Left renal pelvis (tissue), 4 donors: ENCODE measurements at regions not wholly inside any gene's neighbourhood (a gene's known extent, or its start where the extent isn't known, plus 50 kb on each side); places are given as distances from the start of the nearest gene placed in this dataset.

Source experiments
- DNase-seq, 4 donors: peaks; one replicate each; pipeline ENCODE4 v3.0.0-alpha.2; 2013; ENCODE audit warnings: low read depth in 4 of 4, low spot score in 3 of 4

- DNase-seq = no peak
These were observed 73.3 kb downstream of the ENGASE start for GRCh38 chr17:79147746-79148506.

- DNase-seq = no peak
These were observed 71.9 kb downstream of the ENGASE start for GRCh38 chr17:79146562-79146961.

DNA sequence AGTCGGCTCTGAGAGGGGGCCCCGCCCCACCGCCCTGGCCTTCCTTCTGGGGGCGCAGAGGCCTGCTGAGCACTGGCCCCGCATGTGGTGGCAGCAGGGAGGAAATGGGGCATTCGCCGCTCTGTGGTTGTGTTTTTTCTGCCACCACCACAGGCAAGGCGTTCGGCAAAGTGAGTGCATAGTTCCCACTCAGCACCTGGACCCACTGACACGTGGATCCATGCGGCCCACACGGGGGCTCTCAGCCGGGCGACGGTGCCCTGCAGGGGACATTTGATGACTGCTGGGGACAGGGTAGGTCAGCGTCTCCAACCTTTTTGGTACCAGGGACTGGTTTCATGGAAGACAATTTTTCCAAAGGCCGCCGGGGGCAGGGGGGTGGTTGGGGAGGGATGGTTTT lies 70.9 kb downstream of the ENGASE start:
- no peak for DNase-seq

DNA sequence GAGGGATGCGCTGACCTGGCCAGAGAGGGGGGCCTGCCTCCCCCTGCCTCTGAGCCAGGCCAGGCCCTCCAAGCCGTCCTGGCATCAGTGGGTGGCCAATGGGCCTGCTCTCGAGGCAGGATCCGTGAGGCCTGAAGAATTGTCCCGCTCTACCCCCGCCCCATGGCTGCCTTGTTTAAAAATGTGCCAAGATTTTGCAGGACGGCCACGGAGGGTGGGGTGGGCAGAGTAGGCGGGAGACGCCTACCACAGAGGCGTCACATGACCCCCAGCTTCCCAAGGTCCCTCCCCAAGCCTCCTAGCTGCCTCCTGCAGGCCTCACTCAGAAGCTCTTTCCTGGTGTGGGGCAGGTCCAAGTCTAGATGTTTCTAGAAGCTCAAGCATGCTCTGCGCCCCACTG lies 69.5 kb downstream of the ENGASE start:
- DNase-seq = no peak

- DNase-seq = no peak
These were observed 67.8 kb downstream of the ENGASE start for GRCh38 chr17:79142375-79142774.

GRCh38 chr17:79141578-79142355 lies 67.1 kb downstream of the ENGASE start:
- no peak for DNase-seq

DNA sequence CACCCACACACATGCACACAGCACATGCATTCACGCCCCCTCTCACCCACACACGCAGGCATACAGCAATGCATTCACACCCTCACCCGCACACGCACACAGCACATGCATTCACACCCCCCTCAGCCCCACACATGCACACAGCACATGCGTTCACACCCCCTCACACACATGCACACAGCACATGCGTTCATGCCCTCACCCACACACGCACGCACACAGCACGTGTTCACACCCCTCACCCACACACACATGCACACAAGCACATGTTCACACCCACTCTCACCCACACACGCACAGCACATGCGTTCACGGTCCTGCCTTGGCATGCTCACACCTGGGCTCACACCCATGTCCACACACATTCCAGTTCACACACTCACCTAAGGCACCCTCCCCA lies 64.2 kb downstream of the ENGASE start:
- DNase-seq = no peak

- DNase-seq = no peak
These were observed 63.2 kb downstream of the ENGASE start for GRCh38 chr17:79137789-79138165.

DNA sequence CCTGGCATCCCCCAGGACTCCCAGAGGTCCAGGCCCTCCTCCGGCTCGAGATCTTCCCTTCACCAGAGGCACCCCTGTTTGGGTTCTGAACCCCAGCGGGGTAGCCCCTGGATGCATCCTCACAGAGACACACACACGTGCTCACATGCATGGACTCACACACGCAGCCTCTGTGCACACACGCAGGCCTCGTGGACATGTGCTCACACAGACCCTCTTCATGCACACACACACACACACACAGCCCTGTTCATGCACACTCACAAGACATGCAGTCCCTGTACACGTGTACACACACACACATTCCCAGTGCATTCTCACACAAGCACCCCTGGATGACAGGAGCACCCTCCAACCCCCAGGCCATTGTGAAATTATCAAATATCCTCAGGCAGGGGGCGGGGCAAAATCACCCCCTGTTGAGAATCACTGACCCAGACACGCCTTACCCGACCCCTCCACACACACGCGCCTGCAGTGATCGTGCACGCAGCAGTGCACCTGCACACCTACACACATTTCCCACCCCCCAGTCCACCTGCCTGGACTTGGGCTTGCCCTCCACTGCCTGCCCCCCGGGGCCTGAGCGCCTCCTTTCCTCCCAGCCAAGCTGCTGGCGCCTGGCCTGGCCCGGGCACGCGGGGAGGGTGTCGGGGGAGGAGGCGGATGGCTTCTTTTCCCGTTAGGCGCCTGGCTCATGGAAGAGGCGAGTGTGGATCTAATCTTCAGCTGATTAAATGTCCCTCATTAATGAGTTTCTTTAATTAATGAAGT lies 62.6 kb downstream of the ENGASE start:
- DNase-seq = no peak

- DNase-seq = no peak
These were observed 62.0 kb downstream of the ENGASE start for GRCh38 chr17:79136596-79136995.
